A549 (cell line): ENCODE measurements at regions not wholly inside any gene's neighbourhood (a gene's known extent, or its start where the extent isn't known, plus 50 kb on each side); places are given as distances from the start of the nearest gene placed in this dataset.

ENCODE experiments used
- ATAC-seq, 2 experiments: fragments of 200-7000 bp in 1 of 2; fragments of >200 bp in 1 of 2; cut with Nextera tagmentation in 1 of 2; cut with Tn5 transposase in 1 of 2; 3 replicates each; pipeline versions ENCODE4 v1.8.0 to v1.9.1; 2018 to 2020; ENCODE audit warnings: mild to moderate bottlenecking in 1 of 2, moderate library complexity in 1 of 2
- CTCF ChIA-PET: fragments of 300-600 bp; sonication (Branson Sonifier 250); formaldehyde crosslinking; extraction: SDS; loops from one replicate; lab custom pipeline; 2021; ENCODE audit warnings: antibody characterized with exemption, inconsistent platforms; lab: Yijun Ruan, JAX
- POLR2A ChIA-PET: fragments of 350-600 bp; formaldehyde crosslinking; extraction: SDS; loops from one replicate; lab custom pipeline; 2021; ENCODE audit warnings: antibody characterized with exemption, inconsistent platforms; lab: Yijun Ruan, JAX
- DNase-seq, 2 experiments: peaks; one replicate each; pipeline versions ENCODE4 v3.0.0 to v3.0.0-alpha.2; 2011 to 2016; ENCODE audit warnings: low read depth in 1 of 2, low spot score in 1 of 2
- FAIRE-seq: peaks from 2 replicates; lab custom pipeline; 2011; peaks lifted over from hg19 to GRCh38; lab: Jason Lieb, UNC
- H3K27ac ChIP-seq, 2 experiments: fragments of >200 bp; sonication (Bioruptor Twin); formaldehyde crosslinking; 3 replicates each; pipeline ENCODE4 v1.5.1; 2016 to 2017
- H3K4me1 ChIP-seq: fragments of >200 bp; sonication (Bioruptor Twin); formaldehyde crosslinking; 3 replicates; pipeline ENCODE4 v1.6.1; 2016
- H3K4me2 ChIP-seq: fragments of >200 bp; sonication (Bioruptor Twin); formaldehyde crosslinking; 3 replicates; pipeline ENCODE4 v1.6.1; 2016
- H3K4me3 ChIP-seq: fragments of >200 bp; sonication (Bioruptor Twin); formaldehyde crosslinking; 3 replicates; pipeline ENCODE4 v1.5.1; 2016
- H3K9me3 ChIP-seq: fragments of >200 bp; sonication (Bioruptor Twin); formaldehyde crosslinking; 3 replicates; pipeline ENCODE4 v1.6.1; 2016
- ATOH8 ChIP-seq: fragments of 250-450 bp; sonication (Bioruptor Pico); IDR thresholded peaks from 2 replicates; pipeline ENCODE4 v1.5.0; 2020; ENCODE audit warnings: low read depth, mild to moderate bottlenecking, moderate library complexity
- CBX2 ChIP-seq: fragments of 200-600 bp; sonication (generic); IDR thresholded peaks from 2 replicates; pipeline ENCODE4 v1.6.1; 2016; ENCODE audit warnings: low read depth, mild to moderate bottlenecking, borderline replicate concordance
- CBX8 ChIP-seq: fragments of 200-600 bp; sonication (generic); IDR thresholded peaks from 2 replicates; pipeline ENCODE4 v1.6.1; 2016
- CEBPB ChIP-seq, 2 experiments: fragments of >200 bp in 1 of 2; sonication (Bioruptor Twin) in 1 of 2; formaldehyde crosslinking in 1 of 2; IDR thresholded peaks; 2 replicates each; pipeline ENCODE4 v1.6.1; 2012 to 2016
- CHD4 ChIP-seq: fragments of 200-600 bp; sonication (generic); IDR thresholded peaks from 2 replicates; pipeline ENCODE4 v1.6.1; 2016; ENCODE audit warnings: antibody characterized with exemption, mild to moderate bottlenecking, borderline replicate concordance
- E2F6 ChIP-seq: IDR thresholded peaks from 2 replicates; pipeline ENCODE4 v1.6.1; 2012; ENCODE audit warnings: low read depth, borderline replicate concordance
- ELK1 ChIP-seq: fragments of 150-350 bp; IDR thresholded peaks from 2 replicates; pipeline ENCODE4 v1.6.1; 2014; ENCODE audit warnings: low read depth, mild to moderate bottlenecking, low read length
- FOXS1 ChIP-seq: fragments of 250-450 bp; sonication (Bioruptor Pico); IDR thresholded peaks from 2 replicates; pipeline ENCODE4 v1.5.0; 2020; ENCODE audit warnings: mild to moderate bottlenecking, moderate library complexity
- HEYL ChIP-seq: fragments of 250-450 bp; sonication (Bioruptor Pico); IDR thresholded peaks from 2 replicates; pipeline ENCODE4 v1.8.0; 2021; ENCODE audit warnings: mild to moderate bottlenecking, moderate library complexity
- HOXA7 ChIP-seq: fragments of 250-450 bp; sonication (Bioruptor Pico); IDR thresholded peaks from 2 replicates; pipeline ENCODE4 v1.5.0; 2020; ENCODE audit warnings: mild to moderate bottlenecking, moderate library complexity
- JUN ChIP-seq, 2 experiments: fragments of >200 bp; sonication (Bioruptor Twin); formaldehyde crosslinking; IDR thresholded peaks; 2 replicates in 1 of 2; 3 replicates in 1 of 2; pipeline ENCODE4 v1.6.1; 2016 to 2017
- MAFK ChIP-seq: fragments of 450-650 bp; IDR thresholded peaks from 2 replicates; pipeline ENCODE4 v1.6.1; 2014; ENCODE audit not compliant: partially characterized antibody
- MAX ChIP-seq: IDR thresholded peaks from 2 replicates; pipeline ENCODE4 v1.6.1; 2012
- MAZ ChIP-seq: fragments of 150-350 bp; IDR thresholded peaks from 2 replicates; pipeline ENCODE4 v1.6.1; 2014; ENCODE audit warnings: antibody characterized with exemption, low read depth, low read length, borderline replicate concordance
- NR3C1 ChIP-seq: fragments of >200 bp; sonication (Bioruptor Twin); formaldehyde crosslinking; IDR thresholded peaks from 3 replicates; pipeline ENCODE4 v1.6.1; 2017
- PHF8 ChIP-seq: fragments of 200-600 bp; sonication (generic); IDR thresholded peaks from 2 replicates; pipeline ENCODE4 v1.6.1; 2016; ENCODE audit warnings: low read depth, mild to moderate bottlenecking, antibody characterized with exemption, moderate library complexity, borderline replicate concordance
- RARB ChIP-seq: fragments of 250-450 bp; sonication (Bioruptor Pico); IDR thresholded peaks from 2 replicates; pipeline ENCODE4 v1.8.0; 2021; ENCODE audit warnings: mild to moderate bottlenecking, moderate library complexity
- RCOR1 ChIP-seq: fragments of 150-350 bp; IDR thresholded peaks from 2 replicates; pipeline ENCODE4 v1.6.1; 2014; ENCODE audit warnings: antibody characterized with exemption, low read length, low read depth
- RNF2 ChIP-seq: fragments of 200-600 bp; sonication (generic); IDR thresholded peaks from 2 replicates; pipeline ENCODE4 v1.6.1; 2016; ENCODE audit warnings: low read depth, mild to moderate bottlenecking, antibody characterized with exemption, moderate library complexity, borderline replicate concordance
- SREBF2 ChIP-seq: fragments of 450-650 bp; IDR thresholded peaks from 2 replicates; pipeline ENCODE4 v1.6.1; 2014; ENCODE audit warnings: mild to moderate bottlenecking, moderate library complexity
- ZFP36 ChIP-seq: fragments of 450-650 bp; IDR thresholded peaks from 2 replicates; pipeline ENCODE4 v1.6.1; 2014; ENCODE audit warnings: borderline replicate concordance; ENCODE audit not compliant: partially characterized antibody
- WGBS: methylation state at CpG from one replicate; pipeline ENCODE4 v1.1.6; 2017; ENCODE audit errors: missing lambda C conversion rate; 5-methylcytosine and 5-hydroxymethylcytosine counted together

- ATAC-seq, result no peak
- Histone ChIP-seq H3K4me2 (no peak overlapping the region), H3K4me1 (no peaks in the 10 kb centered on the region), H3K4me3 (no peak overlapping the region), H3K9me3 (no peaks in the 10 kb centered on the region), H3K27ac (no peak overlapping the region)
- POLR2A ChIA-PET, result no interaction called here
- WGBS, result 85% methylated on average over 2 of the region's 2 CpGs
- CTCF ChIA-PET, result no interaction called here
- FAIRE-seq, result no peak
- TF ChIP-seq RNF2 (no peak), E2F6 (no peak), HOXA7 (CRISPR knock-in tag) (no peak)
- DNase-seq, result no peak
Measured at GRCh38 chr13:103451656-103452055, 385.4 kb upstream of the SLC10A2 start.

- DNase-seq (no peak), FAIRE-seq (no peak), ATAC-seq (no peak)
- H3K4me2 ChIP-seq, result no peak overlapping the region
- 42% methylated on average over 4 of the region's 4 CpGs for WGBS
- no peaks in the 10 kb centered on the region for H3K9me3 ChIP-seq
- ChIA-PET POLR2A (no interaction called here), CTCF (no interaction called here)
- H3K4me3 ChIP-seq, result no peak overlapping the region
- no peaks in the 10 kb centered on the region for H3K4me1 ChIP-seq
- TF ChIP-seq ZFP36, result no peak
- no peak overlapping the region for H3K27ac ChIP-seq
Measured at GRCh38 chr13:103443604-103444003, 377.4 kb upstream of the SLC10A2 start.

- H3K27ac ChIP-seq, result no peak overlapping the region
- TF ChIP-seq NR3C1, result no peak
- TF ChIP-seq CBX2, result no peak
- no peak for TF ChIP-seq CEBPB (IDR thresholded peaks at IDR 0.05)
- no peak for TF ChIP-seq FOXS1 (CRISPR knock-in tag)
- TF ChIP-seq HEYL, result no peak
- no peak for TF ChIP-seq JUN (IDR thresholded peaks at IDR 0.05)
- POLR2A ChIA-PET, result no interaction called here
- H3K4me1 ChIP-seq, result no peaks in the 10 kb centered on the region
- CTCF ChIA-PET, result no interaction called here
- ATAC-seq, result no peak
- no peaks in the 10 kb centered on the region for H3K9me3 ChIP-seq
- DNase-seq, result no peak
- no peak overlapping the region for H3K4me3 ChIP-seq
- no peak for FAIRE-seq
- H3K4me2 ChIP-seq, result no peak overlapping the region
- 13% methylated on average over 1 of the region's 1 CpG for WGBS
Measured at GRCh38 chr13:103437651-103438050, 371.4 kb upstream of the SLC10A2 start.

GRCh38 chr13:103436057-103436654, 369.9 kb upstream of the SLC10A2 start:
- H3K27ac ChIP-seq, result no peak overlapping the region
- no peaks in the 10 kb centered on the region for H3K4me1 ChIP-seq
- DNase-seq, result no peak
- H3K9me3 ChIP-seq, result no peaks in the 10 kb centered on the region
- TF ChIP-seq HEYL (no peak), ELK1 (no peak), MAFK (no peak), PHF8 (no peak), RCOR1 (no peak), ATOH8 (CRISPR knock-in tag) (no peak), CHD4 (no peak), MAZ (no peak), MAX (no peak), CBX8 (no peak), SREBF2 (no peak), CEBPB (IDR thresholded peaks at IDR 0.05) (no peak), RARB (CRISPR knock-in tag) (no peak), FOXS1 (CRISPR knock-in tag) (no peak), JUN (IDR thresholded peaks at IDR 0.05) (no peak)
- TF ChIP-seq, all 56 proteins: peak for 0
- H3K4me2 ChIP-seq, result no peak overlapping the region
- no peak overlapping the region for H3K4me3 ChIP-seq
- FAIRE-seq (no peak), ATAC-seq (no peak)
- POLR2A ChIA-PET, result no interaction called here
- 47% methylated on average over 6 of the region's 10 CpGs for WGBS
- CTCF ChIA-PET, result interaction anchor here (1.0 kb wide), 1 partner anchor 12 kb away, joined by 3 read pairs; no protein-coding TSS in a partner anchor
